ENCODE measurements at regions not wholly inside any gene's neighbourhood (a gene's known extent, or its start where the extent isn't known, plus 50 kb on each side); places are given as distances from the start of the nearest gene placed in this dataset.

GRCh38 chr20:40591119-40591518, 97.9 kb downstream of the MAFB start:
- Histone ChIP-seq H3K23me2 (ENCODE audit: low read depth, low read length) (no peaks in the 10 kb centered on the region; the same call in 1 of the 2 replicates), H2BK20ac (ENCODE audit: low read length) (no peak overlapping the region), H3K27ac (ENCODE audit: low read depth, low read length) (no peak overlapping the region), H4K5ac (ENCODE audit: insufficient read length, low read depth, low read length) (no peak overlapping the region), H2BK12ac (ENCODE audit: low read depth, low read length) (no peak overlapping the region), H3K23ac (ENCODE audit: insufficient read length) (no peak overlapping the region), H3K56ac (replicated peaks; ENCODE audit: insufficient read length, low read depth, low read length) (no peak overlapping the region), H4K8ac (ENCODE audit: extremely low read depth, insufficient read depth, low read length) (no peak overlapping the region), H2BK5ac (ENCODE audit: low read depth, low read length) (no peak overlapping the region), H3K4me3 (ENCODE audit: extremely low read depth in 1 of 4, insufficient read depth in 2 of 4, low read depth in 3 of 4, low read length in 4 of 4) (no peak overlapping the region), H3K79me2 (ENCODE audit: control insufficient read depth in 1 of 2, insufficient read depth in 2 of 2, low read length in 2 of 2) (no peaks in the 10 kb centered on the region), H3K36me3 (ENCODE audit: control insufficient read depth in 2 of 4, insufficient read depth in 4 of 4, low read length in 3 of 4) (no peaks in the 10 kb centered on the region), H4K91ac (replicated peaks; ENCODE audit: insufficient read length, low read length) (no peak overlapping the region), H3K9me3 (ENCODE audit: insufficient read depth in 2 of 2, low read depth in 1 of 2, low read length in 1 of 2) (peaks cover 0 to 4% of the 10 kb centered on the region in 2 experiments; a peak in 1 of 4 replicates), H2BK120ac (replicated peaks; ENCODE audit: low read depth, low read length) (no peak overlapping the region), H3K4me2 (ENCODE audit: insufficient read depth in 1 of 2, low read depth in 2 of 2, low read length in 2 of 2) (no peak overlapping the region), H3K27me3 (replicated peaks in 1 of 4; ENCODE audit: control insufficient read depth in 3 of 4, extremely low read depth in 1 of 4, insufficient read depth in 3 of 4, low read length in 3 of 4) (no peaks in the 10 kb centered on the region; a peak in 1 of 7 replicates), H2AFZ (ENCODE audit: low read length) (no peak overlapping the region), H4K20me1 (replicated peaks in 1 of 2; ENCODE audit: control insufficient read depth in 1 of 2, insufficient read depth in 2 of 2, low read length in 2 of 2) (no peaks in the 10 kb centered on the region), H3K18ac (ENCODE audit: extremely low read depth, low read length) (no peak overlapping the region), H3K4ac (replicated peaks; ENCODE audit: insufficient read length, low read depth, low read length) (no peak overlapping the region), H3K9ac (replicated peaks in 1 of 4; ENCODE audit: extremely low read depth in 1 of 4, low read depth in 3 of 4, low read length in 3 of 4) (no peak overlapping the region), H3K14ac (ENCODE audit: insufficient read length) (no peak overlapping the region), H3K4me1 (replicated peaks in 1 of 4; ENCODE audit: control insufficient read depth in 3 of 4, insufficient read depth in 4 of 4, low read length in 3 of 4) (no peaks in the 10 kb centered on the region), H2AK5ac (ENCODE audit: low read depth, low read length) (no peak overlapping the region), H2BK15ac (ENCODE audit: low read length) (no peak overlapping the region), H3K79me1 (ENCODE audit: low read depth, low read length) (no peaks in the 10 kb centered on the region)
- no peak for FAIRE-seq
- CTCF ChIA-PET (ENCODE audit: partially characterized antibody), result interaction anchor here (1.1 kb wide), 1 partner anchor 59 kb away, joined by 3 read pairs; no protein-coding TSS in a partner anchor
- 86% methylated on average over 1 of the region's 1 CpG; no CpG with 5 or more reads in 1 of the 2 experiments for WGBS, 2 experiments (ENCODE audit: extremely low coverage in 1 of 2, insufficient coverage in 1 of 2, insufficient read length in 1 of 2, insufficient replicate concordance in 2 of 2, low coverage in 1 of 2, low lambda C conversion rate in 2 of 2, missing lambda C conversion rate in 1 of 2)
- no peak for DNase-seq (ENCODE audit: low read depth in 1 of 2, low spot score in 2 of 2)
- POLR2A ChIA-PET (ENCODE audit: partially characterized antibody), result no interaction called here
- no peak for TF ChIP-seq SP1 (IDR thresholded peaks at IDR 0.05; ENCODE audit: low read depth, low read length)
- TF ChIP-seq, protein P1, sequence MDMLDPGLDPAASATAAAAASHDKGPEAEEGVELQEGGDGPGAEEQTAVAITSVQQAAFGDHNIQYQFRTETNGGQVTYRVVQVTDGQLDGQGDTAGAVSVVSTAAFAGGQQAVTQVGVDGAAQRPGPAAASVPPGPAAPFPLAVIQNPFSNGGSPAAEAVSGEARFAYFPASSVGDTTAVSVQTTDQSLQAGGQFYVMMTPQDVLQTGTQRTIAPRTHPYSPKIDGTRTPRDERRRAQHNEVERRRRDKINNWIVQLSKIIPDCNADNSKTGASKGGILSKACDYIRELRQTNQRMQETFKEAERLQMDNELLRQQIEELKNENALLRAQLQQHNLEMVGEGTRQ (IDR thresholded peaks at IDR 0.05; ENCODE audit: low read length), result no peak
- no peak for TF ChIP-seq JUND (IDR thresholded peaks at IDR 0.05; ENCODE audit: low read length)
- no peak for TF ChIP-seq POLR2AphosphoS5 (IDR thresholded peaks at IDR 0.05; ENCODE audit: low read depth, low read length)
- TF ChIP-seq RFX5 (IDR thresholded peaks at IDR 0.05; ENCODE audit: borderline replicate concordance, low read depth, low read length), result no peak
- TF ChIP-seq, protein P2, sequence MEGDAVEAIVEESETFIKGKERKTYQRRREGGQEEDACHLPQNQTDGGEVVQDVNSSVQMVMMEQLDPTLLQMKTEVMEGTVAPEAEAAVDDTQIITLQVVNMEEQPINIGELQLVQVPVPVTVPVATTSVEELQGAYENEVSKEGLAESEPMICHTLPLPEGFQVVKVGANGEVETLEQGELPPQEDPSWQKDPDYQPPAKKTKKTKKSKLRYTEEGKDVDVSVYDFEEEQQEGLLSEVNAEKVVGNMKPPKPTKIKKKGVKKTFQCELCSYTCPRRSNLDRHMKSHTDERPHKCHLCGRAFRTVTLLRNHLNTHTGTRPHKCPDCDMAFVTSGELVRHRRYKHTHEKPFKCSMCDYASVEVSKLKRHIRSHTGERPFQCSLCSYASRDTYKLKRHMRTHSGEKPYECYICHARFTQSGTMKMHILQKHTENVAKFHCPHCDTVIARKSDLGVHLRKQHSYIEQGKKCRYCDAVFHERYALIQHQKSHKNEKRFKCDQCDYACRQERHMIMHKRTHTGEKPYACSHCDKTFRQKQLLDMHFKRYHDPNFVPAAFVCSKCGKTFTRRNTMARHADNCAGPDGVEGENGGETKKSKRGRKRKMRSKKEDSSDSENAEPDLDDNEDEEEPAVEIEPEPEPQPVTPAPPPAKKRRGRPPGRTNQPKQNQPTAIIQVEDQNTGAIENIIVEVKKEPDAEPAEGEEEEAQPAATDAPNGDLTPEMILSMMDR (IDR thresholded peaks at IDR 0.05; ENCODE audit: control extremely low read depth in 1 of 3, insufficient read depth in 1 of 3, low read depth in 1 of 3, low read length in 3 of 3), result no peak
- TF ChIP-seq TAF1 (IDR thresholded peaks at IDR 0.05; ENCODE audit: low read depth, low read length), result no peak
- TF ChIP-seq POU5F1 (IDR thresholded peaks at IDR 0.05; ENCODE audit: low read depth, low read length), result no peak
- TF ChIP-seq, protein P3, sequence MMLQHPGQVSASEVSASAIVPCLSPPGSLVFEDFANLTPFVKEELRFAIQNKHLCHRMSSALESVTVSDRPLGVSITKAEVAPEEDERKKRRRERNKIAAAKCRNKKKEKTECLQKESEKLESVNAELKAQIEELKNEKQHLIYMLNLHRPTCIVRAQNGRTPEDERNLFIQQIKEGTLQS (IDR thresholded peaks at IDR 0.05; ENCODE audit: insufficient read depth, low read depth, low read length), result no peak
- no peak for TF ChIP-seq HDAC6 (IDR thresholded peaks at IDR 0.05; ENCODE audit: low read depth, low read length)
- no peak for TF ChIP-seq ASH2L (IDR thresholded peaks at IDR 0.05; ENCODE audit: low read length)
- no peak for TF ChIP-seq CREB1 (IDR thresholded peaks at IDR 0.05)
